ENCODE measurements at regions not wholly inside any gene's neighbourhood (a gene's known extent, or its start where the extent isn't known, plus 50 kb on each side); places are given as distances from the start of the nearest gene placed in this dataset.

DNA sequence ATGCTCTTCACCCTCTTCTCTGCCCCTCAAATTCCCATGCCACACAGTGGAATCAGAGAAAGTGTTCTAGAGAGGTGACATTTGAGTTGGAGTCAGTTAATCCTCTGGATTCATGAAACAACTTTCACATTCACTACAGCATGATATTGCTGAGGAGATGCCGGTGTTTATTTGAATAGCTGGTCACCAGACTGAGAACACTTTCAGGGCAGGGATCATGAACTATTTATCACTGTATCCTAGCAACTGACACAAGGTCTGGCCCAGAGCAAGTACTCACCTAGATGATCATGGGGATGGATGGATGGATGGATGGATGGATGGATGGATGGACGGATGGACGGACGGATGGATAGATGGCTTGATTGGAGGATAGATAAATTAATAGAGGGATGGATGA lies 116.7 kb upstream of the ZMIZ1 start:
- Histone ChIP-seq H3K36me3 (ENCODE audit: low read depth, low read length) (no peaks in the 10 kb centered on the region), H3K4me3 (ENCODE audit: low read length) (no peak overlapping the region), H3K9ac (ENCODE audit: low read length) (no peak overlapping the region), H3F3A (ENCODE audit: low read length, unreplicated experiment) (no peaks in the 10 kb centered on the region), H4K20me1 (ENCODE audit: low read length) (no peaks in the 10 kb centered on the region), H3K9me3 (ENCODE audit: low read length) (no peaks in the 10 kb centered on the region), H2AFZ (ENCODE audit: low read length) (no peak overlapping the region), H3K4me2 (ENCODE audit: low read length) (no peak overlapping the region), H3K27ac (ENCODE audit: low read length) (no peak overlapping the region), H3K4me1 (ENCODE audit: insufficient read depth, low read length) (no peaks in the 10 kb centered on the region), H3K27me3 (ENCODE audit: low read length) (no peaks in the 10 kb centered on the region), H3K79me2 (ENCODE audit: low read length) (no peaks in the 10 kb centered on the region), H3K9me2 (replicated peaks; ENCODE audit: low read length) (no peaks in the 10 kb centered on the region)
- BruUV-seq (replicated peaks), result no TSS peak
- ChIA-PET CTCF (no interaction called here), POLR2A (ENCODE audit: unreplicated experiment) (interaction anchor here (0.7 kb wide), 1 partner anchor 238 kb away, joined by 4 read pairs; no protein-coding TSS in a partner anchor)
- TF ChIP-seq EZH2 (IDR thresholded peaks at IDR 0.05; ENCODE audit: low read length, unreplicated experiment) (no peak), EZH2phosphoT487 (IDR thresholded peaks at IDR 0.05; ENCODE audit: borderline replicate concordance, low read length) (no peak)
- TF ChIP-seq, protein P1, sequence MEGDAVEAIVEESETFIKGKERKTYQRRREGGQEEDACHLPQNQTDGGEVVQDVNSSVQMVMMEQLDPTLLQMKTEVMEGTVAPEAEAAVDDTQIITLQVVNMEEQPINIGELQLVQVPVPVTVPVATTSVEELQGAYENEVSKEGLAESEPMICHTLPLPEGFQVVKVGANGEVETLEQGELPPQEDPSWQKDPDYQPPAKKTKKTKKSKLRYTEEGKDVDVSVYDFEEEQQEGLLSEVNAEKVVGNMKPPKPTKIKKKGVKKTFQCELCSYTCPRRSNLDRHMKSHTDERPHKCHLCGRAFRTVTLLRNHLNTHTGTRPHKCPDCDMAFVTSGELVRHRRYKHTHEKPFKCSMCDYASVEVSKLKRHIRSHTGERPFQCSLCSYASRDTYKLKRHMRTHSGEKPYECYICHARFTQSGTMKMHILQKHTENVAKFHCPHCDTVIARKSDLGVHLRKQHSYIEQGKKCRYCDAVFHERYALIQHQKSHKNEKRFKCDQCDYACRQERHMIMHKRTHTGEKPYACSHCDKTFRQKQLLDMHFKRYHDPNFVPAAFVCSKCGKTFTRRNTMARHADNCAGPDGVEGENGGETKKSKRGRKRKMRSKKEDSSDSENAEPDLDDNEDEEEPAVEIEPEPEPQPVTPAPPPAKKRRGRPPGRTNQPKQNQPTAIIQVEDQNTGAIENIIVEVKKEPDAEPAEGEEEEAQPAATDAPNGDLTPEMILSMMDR (conservative IDR thresholded peaks at IDR 0.05; ENCODE audit: low read depth, low read length), result no peak
- intact Hi-C loops (cut with micrococcal nuclease), result no loop called here
- ATAC-seq (no peak), DNase-seq (no peak)

DNA sequence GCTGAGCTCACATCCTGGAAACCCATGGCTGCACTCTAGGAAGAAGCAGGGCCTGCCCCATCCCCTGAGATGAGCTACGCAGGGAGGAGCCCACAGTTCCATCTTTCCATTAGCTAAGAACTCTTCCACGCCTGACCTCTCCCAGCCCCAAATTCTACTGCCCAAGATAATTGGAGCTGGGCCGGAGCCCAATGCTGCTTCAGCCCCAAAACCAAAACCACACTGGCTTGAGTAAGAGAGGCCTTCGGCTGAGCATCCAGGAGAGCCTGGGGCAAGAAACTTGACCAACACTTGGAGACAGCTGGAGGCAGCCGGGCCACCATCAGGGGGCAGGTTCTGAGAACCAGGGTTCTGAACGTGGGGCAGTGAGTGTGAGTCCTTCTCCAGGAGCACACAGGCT lies 116.1 kb upstream of the ZMIZ1 start:
- Histone ChIP-seq H4K20me1 (ENCODE audit: low read length) (no peaks in the 10 kb centered on the region), H2AFZ (ENCODE audit: low read length) (no peak overlapping the region), H3K36me3 (ENCODE audit: low read depth, low read length) (no peaks in the 10 kb centered on the region), H3K4me3 (ENCODE audit: low read length) (no peak overlapping the region), H3K4me2 (ENCODE audit: low read length) (no peak overlapping the region), H3K9ac (ENCODE audit: low read length) (no peak overlapping the region), H3K9me2 (replicated peaks; ENCODE audit: low read length) (no peaks in the 10 kb centered on the region), H3K9me3 (ENCODE audit: low read length) (no peaks in the 10 kb centered on the region), H3K79me2 (ENCODE audit: low read length) (no peaks in the 10 kb centered on the region), H3K27me3 (ENCODE audit: low read length) (no peaks in the 10 kb centered on the region), H3K27ac (ENCODE audit: low read length) (no peak overlapping the region), H3K4me1 (ENCODE audit: insufficient read depth, low read length) (no peaks in the 10 kb centered on the region), H3F3A (ENCODE audit: low read length, unreplicated experiment) (no peaks in the 10 kb centered on the region)
- no TSS peak for BruUV-seq (replicated peaks)
- POLR2A ChIA-PET (ENCODE audit: unreplicated experiment), result interaction anchor here (0.7 kb wide), 1 partner anchor 237 kb away, joined by 4 read pairs; no protein-coding TSS in a partner anchor
- CTCF ChIA-PET, result no interaction called here
- intact Hi-C loops (cut with micrococcal nuclease), result no loop called here
- no peak for DNase-seq
- ATAC-seq, result no peak
- TF ChIP-seq EZH2 (IDR thresholded peaks at IDR 0.05; ENCODE audit: low read length, unreplicated experiment) (no peak), EZH2phosphoT487 (IDR thresholded peaks at IDR 0.05; ENCODE audit: borderline replicate concordance, low read length) (no peak)
- TF ChIP-seq, protein P1 (conservative IDR thresholded peaks at IDR 0.05; ENCODE audit: low read depth, low read length), result no peak

DNA sequence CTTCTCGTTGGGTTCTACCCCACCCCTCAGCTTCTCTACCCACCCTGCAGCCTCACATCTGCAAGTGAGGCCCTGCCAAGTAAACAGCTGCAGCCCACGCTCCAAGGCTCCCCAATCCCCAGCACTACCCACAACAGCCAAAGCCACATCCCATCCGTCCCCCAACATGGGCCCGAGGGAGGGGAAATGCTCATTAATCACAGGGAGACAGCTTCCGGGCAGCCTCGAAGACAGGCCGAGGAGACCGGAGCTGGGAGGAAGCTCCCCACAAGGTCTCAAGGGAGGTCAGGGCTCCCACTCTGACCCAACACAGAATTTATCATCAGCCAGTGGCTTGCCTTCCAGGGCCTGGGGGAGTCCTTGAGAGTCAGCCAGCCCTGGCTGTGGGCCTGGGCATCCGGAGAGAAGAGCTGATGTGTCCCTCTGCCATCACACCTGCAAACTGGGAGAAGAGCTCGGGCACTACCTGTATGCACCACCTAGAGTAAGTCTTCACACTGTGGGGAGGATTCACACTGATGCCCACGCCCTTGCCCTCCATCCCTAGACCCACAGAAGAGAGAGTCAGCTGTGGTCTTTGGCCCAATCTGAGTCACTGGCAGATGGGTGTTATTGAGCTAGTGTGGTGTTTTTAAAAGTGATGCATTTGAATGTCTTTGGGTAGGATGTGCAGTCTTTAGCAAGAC lies 115.5 kb upstream of the ZMIZ1 start:
- Histone ChIP-seq H3K36me3 (ENCODE audit: low read depth, low read length) (no peaks in the 10 kb centered on the region), H3K4me3 (ENCODE audit: low read length) (no peak overlapping the region), H3K9me3 (ENCODE audit: low read length) (no peaks in the 10 kb centered on the region), H3K4me2 (ENCODE audit: low read length) (no peak overlapping the region), H3F3A (ENCODE audit: low read length, unreplicated experiment) (no peaks in the 10 kb centered on the region), H3K27ac (ENCODE audit: low read length) (no peak overlapping the region), H3K79me2 (ENCODE audit: low read length) (no peaks in the 10 kb centered on the region), H3K9me2 (replicated peaks; ENCODE audit: low read length) (no peaks in the 10 kb centered on the region), H3K4me1 (ENCODE audit: insufficient read depth, low read length) (no peaks in the 10 kb centered on the region), H3K27me3 (ENCODE audit: low read length) (no peaks in the 10 kb centered on the region), H3K9ac (ENCODE audit: low read length) (no peak overlapping the region), H2AFZ (ENCODE audit: low read length) (no peak overlapping the region), H4K20me1 (ENCODE audit: low read length) (no peaks in the 10 kb centered on the region)
- CTCF ChIA-PET, result no interaction called here
- POLR2A ChIA-PET (ENCODE audit: unreplicated experiment), result no interaction called here
- DNase-seq (no peak), ATAC-seq (no peak)
- BruUV-seq (replicated peaks), result no TSS peak
- intact Hi-C loops (cut with micrococcal nuclease), result no loop called here
- no peak for TF ChIP-seq EZH2 (IDR thresholded peaks at IDR 0.05; ENCODE audit: low read length, unreplicated experiment)
- no peak for TF ChIP-seq EZH2phosphoT487 (IDR thresholded peaks at IDR 0.05; ENCODE audit: borderline replicate concordance, low read length)

All from PC-3 (cell line).